ENCODE measurements at regions not wholly inside any gene's neighbourhood (a gene's known extent, or its start where the extent isn't known, plus 50 kb on each side); places are given as distances from the start of the nearest gene placed in this dataset.

GRCh38 chr20:24256307-24256706 is 213.1 kb upstream of the SYNDIG1 start:
- Histone ChIP-seq H3K27me3 (peaks cover 0 to 5% (median 0%) of the 10 kb centered on the region in 9 donors), H3K9me3 (no peaks in the 10 kb centered on the region), H3K4me1 (no peaks in the 10 kb centered on the region), H3K27ac (no peak overlapping the region), H3K36me3 (no peaks in the 10 kb centered on the region), H3K4me3 (no peak overlapping the region)
- DNase-seq (no peak), ATAC-seq (no peak)
- 86 to 92% (median 89%) methylated on average over 9 of the region's 9 CpGs for WGBS, 4 donors
- TF ChIP-seq CTCF (IDR thresholded peaks at IDR 0.05) = no peak
- TF ChIP-seq POLR2A (IDR thresholded peaks at IDR 0.05) = no peak
- intact Hi-C loops (cut with DNase I) = no loop called here

- 77 to 83% (median 79%) methylated on average over 3 of the region's 3 CpGs for WGBS, 4 donors
- intact Hi-C loops (cut with DNase I) = loop anchor here in 1 of 10 donors (5.0 kb wide), 1 partner anchor 408 kb away; no protein-coding TSS in a partner anchor
- DNase-seq = no peak
- Histone ChIP-seq H3K27ac (no peak overlapping the region), H3K4me3 (no peak overlapping the region), H3K27me3 (no peaks in the 10 kb centered on the region), H3K9me3 (no peaks in the 10 kb centered on the region), H3K36me3 (no peaks in the 10 kb centered on the region), H3K4me1 (no peaks in the 10 kb centered on the region)
- no peak for TF ChIP-seq CTCF (IDR thresholded peaks at IDR 0.05)
- TF ChIP-seq POLR2A (IDR thresholded peaks at IDR 0.05) = no peak
- no peak for ATAC-seq
Observed at GRCh38 chr20:24254480-24254879, 214.9 kb upstream of the SYNDIG1 start.

- ATAC-seq = no peak
- WGBS, 4 donors = 71 to 83% (median 74%) methylated on average over 6 of the region's 6 CpGs
- no peak overlapping the region for H3K27ac ChIP-seq
Observed at GRCh38 chr20:24253321-24253720, 216.1 kb upstream of the SYNDIG1 start.

GRCh38 chr20:24245094-24245493 is 224.3 kb upstream of the SYNDIG1 start:
- H3K4me1 ChIP-seq = no peaks in the 10 kb centered on the region

More at GRCh38 chr20:24253321-24253720, 216.1 kb upstream of the SYNDIG1 start:
- no peaks in the 10 kb centered on the region for H3K36me3 ChIP-seq
- no peak for DNase-seq
- H3K4me1 ChIP-seq = no peaks in the 10 kb centered on the region
- H3K9me3 ChIP-seq = no peaks in the 10 kb centered on the region
- H3K27me3 ChIP-seq = peaks cover 0 to 4% (median 0%) of the 10 kb centered on the region in 9 donors
- intact Hi-C loops (cut with DNase I) = loop anchor here in 1 of 10 donors (5.0 kb wide), 1 partner anchor 409 kb away; no protein-coding TSS in a partner anchor
- TF ChIP-seq POLR2A (IDR thresholded peaks at IDR 0.05) = no peak
- no peak for TF ChIP-seq CTCF (IDR thresholded peaks at IDR 0.05)
- no peak overlapping the region for H3K4me3 ChIP-seq

More at GRCh38 chr20:24245094-24245493, 224.3 kb upstream of the SYNDIG1 start:
- ATAC-seq (no peak), DNase-seq (no peak)
- Histone ChIP-seq H3K4me3 (no peak overlapping the region), H3K27ac (no peak overlapping the region), H3K36me3 (no peaks in the 10 kb centered on the region), H3K9me3 (no peaks in the 10 kb centered on the region), H3K27me3 (peaks cover 0 to 24% (median 0%) of the 10 kb centered on the region in 9 donors)
- no peak for TF ChIP-seq POLR2A (IDR thresholded peaks at IDR 0.05)
- TF ChIP-seq CTCF (IDR thresholded peaks at IDR 0.05) = no peak
- WGBS, 4 donors = 52 to 67% (median 62%) methylated on average over 2 of the region's 2 CpGs
- intact Hi-C loops (cut with DNase I) = no loop called here

All from heart left ventricle (tissue), 16 donors.